ENCODE measurements at regions not wholly inside any gene's neighbourhood (a gene's known extent, or its start where the extent isn't known, plus 50 kb on each side); places are given as distances from the start of the nearest gene placed in this dataset.

- no peaks in the 10 kb centered on the region for H3K9me2 ChIP-seq (replicated peaks; ENCODE audit: low read length)
- no peak for DNase-seq
- BruUV-seq (replicated peaks), result no TSS peak
- H3K27ac ChIP-seq (ENCODE audit: low read length), result no peak overlapping the region
- intact Hi-C loops (cut with micrococcal nuclease), result no loop called here
- no peaks in the 10 kb centered on the region for H3K36me3 ChIP-seq (ENCODE audit: low read depth, low read length)
- H3F3A ChIP-seq (ENCODE audit: low read length, unreplicated experiment), result no peaks in the 10 kb centered on the region
- no peak for ATAC-seq
- H3K27me3 ChIP-seq (ENCODE audit: low read length), result no peaks in the 10 kb centered on the region
- H4K20me1 ChIP-seq (ENCODE audit: low read length), result no peaks in the 10 kb centered on the region
- POLR2A ChIA-PET (ENCODE audit: unreplicated experiment), result no interaction called here
- H3K4me3 ChIP-seq (ENCODE audit: low read length), result no peak overlapping the region
- H2AFZ ChIP-seq (ENCODE audit: low read length), result no peak overlapping the region
- no peaks in the 10 kb centered on the region for H3K4me1 ChIP-seq (ENCODE audit: insufficient read depth, low read length)
- H3K4me2 ChIP-seq (ENCODE audit: low read length), result no peak overlapping the region
- H3K9ac ChIP-seq (ENCODE audit: low read length), result no peak overlapping the region
- CTCF ChIA-PET, result interaction anchor here (0.5 kb wide), 1 partner anchor 424 kb away, joined by 3 read pairs; no protein-coding TSS in a partner anchor
- H3K9me3 ChIP-seq (ENCODE audit: low read length), result no peaks in the 10 kb centered on the region
- no peaks in the 10 kb centered on the region for H3K79me2 ChIP-seq (ENCODE audit: low read length)
- TF ChIP-seq CTCF (conservative IDR thresholded peaks at IDR 0.05; ENCODE audit: low read depth, low read length) (no peak), EZH2 (IDR thresholded peaks at IDR 0.05; ENCODE audit: low read length, unreplicated experiment) (no peak), EZH2phosphoT487 (IDR thresholded peaks at IDR 0.05; ENCODE audit: borderline replicate concordance, low read length) (no peak)
Observed at GRCh38 chr13:89940383-89940782, 1407.1 kb upstream of the MIR17HG start.

- intact Hi-C loops (cut with micrococcal nuclease), result no loop called here
- DNase-seq, result no peak
- Histone ChIP-seq H2AFZ (ENCODE audit: low read length) (no peak overlapping the region), H3K9ac (ENCODE audit: low read length) (no peak overlapping the region), H3K4me3 (ENCODE audit: low read length) (no peak overlapping the region), H3K4me1 (ENCODE audit: insufficient read depth, low read length) (no peaks in the 10 kb centered on the region), H3F3A (ENCODE audit: low read length, unreplicated experiment) (no peaks in the 10 kb centered on the region), H4K20me1 (ENCODE audit: low read length) (no peaks in the 10 kb centered on the region), H3K36me3 (ENCODE audit: low read depth, low read length) (no peaks in the 10 kb centered on the region), H3K27me3 (ENCODE audit: low read length) (no peaks in the 10 kb centered on the region), H3K27ac (ENCODE audit: low read length) (no peak overlapping the region), H3K79me2 (ENCODE audit: low read length) (no peaks in the 10 kb centered on the region), H3K9me3 (ENCODE audit: low read length) (no peaks in the 10 kb centered on the region), H3K4me2 (ENCODE audit: low read length) (no peak overlapping the region), H3K9me2 (replicated peaks; ENCODE audit: low read length) (no peaks in the 10 kb centered on the region)
- ChIA-PET CTCF (no interaction called here), POLR2A (ENCODE audit: unreplicated experiment) (no interaction called here)
- BruUV-seq (replicated peaks), result no TSS peak
- TF ChIP-seq CTCF (conservative IDR thresholded peaks at IDR 0.05; ENCODE audit: low read depth, low read length) (no peak), EZH2phosphoT487 (IDR thresholded peaks at IDR 0.05; ENCODE audit: borderline replicate concordance, low read length) (no peak), EZH2 (IDR thresholded peaks at IDR 0.05; ENCODE audit: low read length, unreplicated experiment) (no peak)
- no peak for ATAC-seq
Observed at GRCh38 chr13:89943139-89943538, 1404.3 kb upstream of the MIR17HG start.

- H3K9me2 ChIP-seq (replicated peaks; ENCODE audit: low read length), result no peaks in the 10 kb centered on the region
- TF ChIP-seq CTCF (conservative IDR thresholded peaks at IDR 0.05; ENCODE audit: low read depth, low read length), result no peak
- no peak for TF ChIP-seq EZH2 (IDR thresholded peaks at IDR 0.05; ENCODE audit: low read length, unreplicated experiment)
- TF ChIP-seq EZH2phosphoT487 (IDR thresholded peaks at IDR 0.05; ENCODE audit: borderline replicate concordance, low read length), result no peak
- ATAC-seq (no peak), DNase-seq (no peak)
- H3K4me1 ChIP-seq (ENCODE audit: insufficient read depth, low read length), result no peaks in the 10 kb centered on the region
- intact Hi-C loops (cut with micrococcal nuclease), result loop anchor here (10.0 kb wide), 2 partner anchors 105 to 415 kb away; no protein-coding TSS in a partner anchor
- ChIA-PET POLR2A (ENCODE audit: unreplicated experiment) (no interaction called here), CTCF (no interaction called here)
- no peaks in the 10 kb centered on the region for H3K36me3 ChIP-seq (ENCODE audit: low read depth, low read length)
- H3K27me3 ChIP-seq (ENCODE audit: low read length), result no peaks in the 10 kb centered on the region
- H2AFZ ChIP-seq (ENCODE audit: low read length), result no peak overlapping the region
- no peaks in the 10 kb centered on the region for H3K79me2 ChIP-seq (ENCODE audit: low read length)
- H3K9ac ChIP-seq (ENCODE audit: low read length), result no peak overlapping the region
- no peak overlapping the region for H3K4me3 ChIP-seq (ENCODE audit: low read length)
- H3F3A ChIP-seq (ENCODE audit: low read length, unreplicated experiment), result no peaks in the 10 kb centered on the region
- no peak overlapping the region for H3K27ac ChIP-seq (ENCODE audit: low read length)
- no peaks in the 10 kb centered on the region for H4K20me1 ChIP-seq (ENCODE audit: low read length)
- H3K9me3 ChIP-seq (ENCODE audit: low read length), result no peaks in the 10 kb centered on the region
- no TSS peak for BruUV-seq (replicated peaks)
- H3K4me2 ChIP-seq (ENCODE audit: low read length), result no peak overlapping the region
Observed at GRCh38 chr13:89950225-89950624, 1397.3 kb upstream of the MIR17HG start.
